ENCODE measurements at regions not wholly inside any gene's neighbourhood (a gene's known extent, or its start where the extent isn't known, plus 50 kb on each side); places are given as distances from the start of the nearest gene placed in this dataset.

- Histone ChIP-seq H3K4me1 (ENCODE audit: control insufficient read depth in 1 of 2, insufficient read depth in 2 of 2, low read depth in 1 of 2, low read length in 1 of 2) (no peaks in the 10 kb centered on the region), H3F3A (replicated peaks; ENCODE audit: insufficient read depth) (no peaks in the 10 kb centered on the region), H3K27me3 (ENCODE audit: insufficient read depth) (no peaks in the 10 kb centered on the region), H2AFZ (ENCODE audit: low read depth) (no peak overlapping the region), H3K4me3 (ENCODE audit: low read depth in 2 of 2, low read length in 1 of 2) (no peak overlapping the region), H4K20me1 (ENCODE audit: insufficient read depth) (no peaks in the 10 kb centered on the region), H3K9me2 (no peaks in the 10 kb centered on the region), H3K4me2 (no peak overlapping the region), H3K27ac (ENCODE audit: low read depth in 2 of 2, low read length in 1 of 2) (no peak overlapping the region), H3K9me3 (no peaks in the 10 kb centered on the region), H3K9ac (no peak overlapping the region), H3K36me3 (replicated peaks in 1 of 2; ENCODE audit: control insufficient read depth in 1 of 2, insufficient read depth in 2 of 2, low read length in 1 of 2) (no peaks in the 10 kb centered on the region), H3K79me2 (ENCODE audit: insufficient read depth) (no peaks in the 10 kb centered on the region)
- no peak for TF ChIP-seq POLR2AphosphoS5 (IDR thresholded peaks at IDR 0.05; ENCODE audit: low read depth, low read length)
- no peak for TF ChIP-seq GABPA (IDR thresholded peaks at IDR 0.05; ENCODE audit: low read depth)
- no peak for TF ChIP-seq SMC3 (IDR thresholded peaks at IDR 0.05; ENCODE audit: low read depth, low read length)
- no peak for TF ChIP-seq MAX (IDR thresholded peaks at IDR 0.05; ENCODE audit: low read depth)
- TF ChIP-seq, protein P1, sequence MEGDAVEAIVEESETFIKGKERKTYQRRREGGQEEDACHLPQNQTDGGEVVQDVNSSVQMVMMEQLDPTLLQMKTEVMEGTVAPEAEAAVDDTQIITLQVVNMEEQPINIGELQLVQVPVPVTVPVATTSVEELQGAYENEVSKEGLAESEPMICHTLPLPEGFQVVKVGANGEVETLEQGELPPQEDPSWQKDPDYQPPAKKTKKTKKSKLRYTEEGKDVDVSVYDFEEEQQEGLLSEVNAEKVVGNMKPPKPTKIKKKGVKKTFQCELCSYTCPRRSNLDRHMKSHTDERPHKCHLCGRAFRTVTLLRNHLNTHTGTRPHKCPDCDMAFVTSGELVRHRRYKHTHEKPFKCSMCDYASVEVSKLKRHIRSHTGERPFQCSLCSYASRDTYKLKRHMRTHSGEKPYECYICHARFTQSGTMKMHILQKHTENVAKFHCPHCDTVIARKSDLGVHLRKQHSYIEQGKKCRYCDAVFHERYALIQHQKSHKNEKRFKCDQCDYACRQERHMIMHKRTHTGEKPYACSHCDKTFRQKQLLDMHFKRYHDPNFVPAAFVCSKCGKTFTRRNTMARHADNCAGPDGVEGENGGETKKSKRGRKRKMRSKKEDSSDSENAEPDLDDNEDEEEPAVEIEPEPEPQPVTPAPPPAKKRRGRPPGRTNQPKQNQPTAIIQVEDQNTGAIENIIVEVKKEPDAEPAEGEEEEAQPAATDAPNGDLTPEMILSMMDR (IDR thresholded peaks at IDR 0.05) = no peak
- TF ChIP-seq EZH2phosphoT487 (IDR thresholded peaks at IDR 0.05; ENCODE audit: borderline replicate concordance, low read depth) = no peak
- TF ChIP-seq MXI1 (IDR thresholded peaks at IDR 0.05; ENCODE audit: low read depth, low read length) = no peak
- TF ChIP-seq RCOR1 (IDR thresholded peaks at IDR 0.05; ENCODE audit: low read length) = no peak
- TF ChIP-seq ELF1 (IDR thresholded peaks at IDR 0.05) = no peak
- no peak for TF ChIP-seq FOXJ3 (CRISPR knock-in tag; IDR thresholded peaks at IDR 0.05)
- ChIA-PET POLR2A (no interaction called here), CTCF (no interaction called here)
- WGBS (ENCODE audit: low lambda C conversion rate) = 88% methylated on average over 18 of the region's 18 CpGs
- DNase-seq = no peak
These were observed 117.2 kb downstream of the GOSR1 start for GRCh38 chr17:30594223-30594952.

DNA sequence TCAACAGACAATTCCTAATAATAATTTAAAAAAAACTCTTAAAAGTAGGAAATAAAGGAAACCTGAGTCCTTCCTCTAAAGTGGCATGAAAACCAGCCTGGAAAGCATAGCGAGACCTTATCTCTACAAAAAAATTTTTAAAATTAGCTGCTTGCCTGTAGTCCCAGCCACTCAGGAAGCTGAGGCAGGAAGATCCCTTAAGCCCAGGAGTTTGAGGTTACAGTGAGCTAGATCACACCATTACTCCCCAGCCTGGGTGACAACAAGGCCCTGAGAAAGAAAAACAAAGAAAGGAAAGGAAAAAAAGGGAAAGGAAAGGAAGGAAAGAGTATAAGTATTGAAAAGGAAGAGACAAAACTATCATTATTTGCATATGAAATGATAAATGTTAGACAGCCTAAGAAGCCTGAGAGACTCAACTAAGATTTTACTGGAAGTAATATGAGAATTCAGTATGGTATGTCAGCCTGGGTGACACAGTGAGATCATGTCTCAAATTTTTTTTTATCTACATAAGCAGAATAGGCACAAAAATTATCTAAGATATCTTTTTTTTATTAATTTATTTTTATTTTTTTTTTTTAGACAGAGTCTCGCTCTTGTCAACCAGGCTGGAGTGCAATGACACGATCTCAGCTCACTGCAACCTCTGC lies 113.0 kb downstream of the GOSR1 start:
- H2AFZ ChIP-seq (ENCODE audit: low read depth) = peak overlapping the region; percentile 77
- H3K27me3 ChIP-seq (ENCODE audit: insufficient read depth) = no peaks in the 10 kb centered on the region
- no peaks in the 10 kb centered on the region for H3K79me2 ChIP-seq (ENCODE audit: insufficient read depth)
- no peaks in the 10 kb centered on the region for H3K9me3 ChIP-seq
- peak overlapping the region in 1 of 2 experiments; percentile 53; a peak in 3 of 4 replicates for H3K27ac ChIP-seq (ENCODE audit: low read depth in 2 of 2, low read length in 1 of 2)
- H3F3A ChIP-seq (replicated peaks; ENCODE audit: insufficient read depth) = no peaks in the 10 kb centered on the region
- H3K9ac ChIP-seq = no peak overlapping the region; the same call in 1 of the 2 replicates
- H3K4me3 ChIP-seq (ENCODE audit: low read depth in 2 of 2, low read length in 1 of 2) = no peak overlapping the region
- CTCF ChIA-PET = no interaction called here
- H3K4me1 ChIP-seq (ENCODE audit: control insufficient read depth in 1 of 2, insufficient read depth in 2 of 2, low read depth in 1 of 2, low read length in 1 of 2) = no peaks in the 10 kb centered on the region
- H3K36me3 ChIP-seq (replicated peaks in 1 of 2; ENCODE audit: control insufficient read depth in 1 of 2, insufficient read depth in 2 of 2, low read length in 1 of 2) = no peaks in the 10 kb centered on the region
- no peaks in the 10 kb centered on the region for H4K20me1 ChIP-seq (ENCODE audit: insufficient read depth)
- TF ChIP-seq MAX (IDR thresholded peaks at IDR 0.05; ENCODE audit: low read depth) (no peak), RAD21 (IDR thresholded peaks at IDR 0.05; ENCODE audit: low read length) (no peak), RXRA (IDR thresholded peaks at IDR 0.05; ENCODE audit: borderline replicate concordance, low read depth) (no peak), JUND (IDR thresholded peaks at IDR 0.05) (no peak), MXI1 (IDR thresholded peaks at IDR 0.05; ENCODE audit: low read depth, low read length) (no peak), EZH2phosphoT487 (IDR thresholded peaks at IDR 0.05; ENCODE audit: borderline replicate concordance, low read depth) (no peak), CHD2 (IDR thresholded peaks at IDR 0.05; ENCODE audit: low read length, partially characterized antibody) (no peak), NRF1 (IDR thresholded peaks at IDR 0.05; ENCODE audit: low read depth, low read length) (no peak), MEF2A (IDR thresholded peaks at IDR 0.05; ENCODE audit: borderline replicate concordance, low read depth) (no peak)
- TF ChIP-seq, protein P2, sequence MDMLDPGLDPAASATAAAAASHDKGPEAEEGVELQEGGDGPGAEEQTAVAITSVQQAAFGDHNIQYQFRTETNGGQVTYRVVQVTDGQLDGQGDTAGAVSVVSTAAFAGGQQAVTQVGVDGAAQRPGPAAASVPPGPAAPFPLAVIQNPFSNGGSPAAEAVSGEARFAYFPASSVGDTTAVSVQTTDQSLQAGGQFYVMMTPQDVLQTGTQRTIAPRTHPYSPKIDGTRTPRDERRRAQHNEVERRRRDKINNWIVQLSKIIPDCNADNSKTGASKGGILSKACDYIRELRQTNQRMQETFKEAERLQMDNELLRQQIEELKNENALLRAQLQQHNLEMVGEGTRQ (IDR thresholded peaks at IDR 0.05; ENCODE audit: borderline replicate concordance, low read depth, low read length) = no peak
- H3K9me2 ChIP-seq = no peaks in the 10 kb centered on the region
- 83% methylated on average over 3 of the region's 3 CpGs for WGBS (ENCODE audit: low lambda C conversion rate)
- POLR2A ChIA-PET = no interaction called here
- DNase-seq = no peak
- H3K4me2 ChIP-seq = 0 out of 2 replicates have a peak overlapping the region, but pooled peaks have one; percentile 46
